HG03135 (cell line): ENCODE measurements at regions not wholly inside any gene's neighbourhood (a gene's known extent, or its start where the extent isn't known, plus 50 kb on each side); places are given as distances from the start of the nearest gene placed in this dataset.
"Not testable (repeated sequence)": the region's sequence is repeated elsewhere in the genome, so short reads cannot be mapped to it uniquely, and the experiment has no call there.

Experiments used
- ATAC-seq: cut with Tn5 transposase; IDR thresholded peaks from one replicate; pipeline ENCODE4 v1.9.1; 2021; ENCODE audit warnings: mild to moderate bottlenecking, moderate library complexity; ENCODE audit not compliant: unreplicated experiment

DNA sequence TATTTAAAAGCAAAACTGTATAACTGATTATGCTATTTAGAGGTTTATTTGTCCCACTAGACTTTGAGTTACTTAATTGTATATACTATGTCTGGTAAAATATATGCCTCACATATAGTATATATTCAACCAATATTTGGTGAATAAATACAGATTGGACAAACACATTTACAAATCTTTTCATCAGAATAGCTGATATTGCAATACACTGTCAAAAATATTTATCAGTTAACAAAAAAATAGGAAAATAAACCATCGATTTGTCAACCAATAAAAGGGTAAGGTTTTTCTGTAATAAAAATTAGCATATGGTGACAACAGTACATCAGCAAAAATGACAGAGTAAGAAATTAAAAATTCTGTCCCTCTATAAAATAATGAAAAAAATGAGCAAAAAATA lies 889.9 kb upstream of the INTU start:
- ATAC-seq, result no peak

GRCh38 chr4:126748736-126749135 lies 884.0 kb upstream of the INTU start:
- no peak for ATAC-seq

- no peak for ATAC-seq
Measured at GRCh38 chr4:126750723-126751122, 882.0 kb upstream of the INTU start.

DNA sequence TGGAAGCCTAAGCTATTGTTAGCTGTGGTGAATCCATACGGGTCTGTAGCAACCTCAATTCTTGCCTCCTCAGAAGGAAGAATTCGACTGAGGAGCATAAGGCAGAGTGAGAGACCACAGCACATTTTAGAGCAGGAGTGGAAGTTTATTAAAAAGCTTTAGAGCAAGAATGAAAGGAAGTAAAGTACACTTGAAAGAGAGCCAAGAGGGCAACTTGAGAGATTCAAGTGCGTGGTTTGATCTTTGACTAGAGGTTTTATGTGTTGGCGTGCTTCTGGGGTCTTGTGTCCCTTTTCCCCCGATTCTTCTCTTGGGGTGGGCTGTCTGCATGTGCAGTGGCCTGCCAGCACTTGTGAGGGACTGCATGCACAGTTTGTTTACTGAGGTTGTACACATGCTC lies 880.6 kb upstream of the INTU start:
- ATAC-seq, result no peak

DNA sequence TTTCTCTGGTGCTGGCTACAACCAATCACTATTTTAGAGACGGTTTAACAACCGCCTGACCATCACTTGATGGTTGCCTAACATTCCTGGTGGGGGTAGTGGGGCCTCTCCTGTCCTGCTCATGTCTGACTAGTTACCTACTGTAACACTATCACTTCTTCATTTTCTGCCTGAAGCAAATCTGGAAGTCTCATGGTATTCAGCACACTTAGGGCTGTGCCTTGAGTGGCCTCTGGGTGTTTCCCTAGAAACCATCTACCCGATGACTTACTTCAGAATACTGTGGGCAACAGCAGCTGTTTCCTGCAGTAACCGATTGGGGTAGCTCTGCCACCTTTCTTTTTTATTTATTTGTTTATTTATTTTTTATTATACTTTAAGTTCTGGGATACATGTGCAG lies 880.1 kb upstream of the INTU start:
- ATAC-seq, result no peak

DNA sequence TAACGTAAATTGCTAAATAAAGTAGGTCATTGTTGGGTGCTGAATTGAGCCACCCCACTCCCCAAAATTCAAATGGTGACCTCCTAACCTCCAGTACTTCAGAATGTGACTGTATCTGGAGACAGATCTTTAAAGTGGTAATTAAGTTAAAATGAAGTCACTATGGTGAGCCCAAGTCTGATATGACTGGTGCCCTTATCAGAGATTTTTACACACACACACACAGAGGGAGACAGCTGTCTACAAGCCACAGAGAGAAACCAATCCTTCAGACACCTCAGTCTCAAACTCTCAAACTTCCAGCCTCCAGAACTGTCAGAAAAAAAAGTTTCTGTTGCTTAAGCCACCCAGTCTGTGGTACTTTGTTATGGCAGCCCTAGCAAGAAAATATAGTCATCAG lies 879.2 kb upstream of the INTU start:
- no peak for ATAC-seq

GRCh38 chr4:126755506-126755905 lies 877.3 kb upstream of the INTU start:
- ATAC-seq, result no peak

DNA sequence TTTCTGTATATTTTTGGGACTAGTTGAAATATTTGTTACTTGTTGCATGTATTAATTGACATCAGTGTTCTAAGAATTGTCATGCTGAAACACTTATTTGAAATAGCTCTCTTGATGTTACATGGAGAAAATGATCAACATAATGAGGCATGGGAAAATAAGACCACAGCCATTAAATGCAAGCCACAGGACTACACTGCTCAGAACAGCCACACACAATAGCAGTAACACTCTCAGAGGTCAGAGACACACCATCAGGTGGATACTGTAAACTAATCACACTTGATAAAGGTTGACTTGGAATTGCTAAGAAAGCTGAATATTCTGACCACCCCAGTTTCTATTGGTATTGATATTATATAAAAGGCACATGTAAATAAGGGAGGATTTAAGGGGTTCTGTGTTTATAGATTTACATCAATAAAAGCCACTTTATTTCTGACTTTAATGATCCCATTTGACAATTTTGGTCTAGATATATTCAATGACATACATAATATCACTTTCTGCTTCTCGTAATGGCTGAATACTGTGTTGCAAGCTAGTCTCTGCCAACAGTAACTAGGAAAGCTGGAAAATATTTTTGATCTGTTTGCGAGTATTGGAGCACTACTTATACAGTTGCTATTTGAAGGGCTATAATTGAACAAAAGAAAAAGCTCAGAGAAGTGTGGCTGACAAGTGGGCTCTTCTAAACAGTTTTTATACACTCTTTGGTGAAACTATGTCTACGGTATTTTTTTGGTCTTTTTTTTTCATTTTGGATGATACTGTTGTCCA lies 876.5 kb upstream of the INTU start:
- no peak for ATAC-seq

- no peak for ATAC-seq
Measured at GRCh38 chr4:126757219-126757618, 875.5 kb upstream of the INTU start.

- no peak for ATAC-seq
Measured at GRCh38 chr4:126758493-126758892, 874.3 kb upstream of the INTU start.

GRCh38 chr4:126761947-126762662 lies 870.7 kb upstream of the INTU start:
- no peak for ATAC-seq

GRCh38 chr4:126762663-126763247 lies 870.0 kb upstream of the INTU start:
- no peak for ATAC-seq

GRCh38 chr4:126766241-126766640 lies 866.5 kb upstream of the INTU start:
- no peak for ATAC-seq

DNA sequence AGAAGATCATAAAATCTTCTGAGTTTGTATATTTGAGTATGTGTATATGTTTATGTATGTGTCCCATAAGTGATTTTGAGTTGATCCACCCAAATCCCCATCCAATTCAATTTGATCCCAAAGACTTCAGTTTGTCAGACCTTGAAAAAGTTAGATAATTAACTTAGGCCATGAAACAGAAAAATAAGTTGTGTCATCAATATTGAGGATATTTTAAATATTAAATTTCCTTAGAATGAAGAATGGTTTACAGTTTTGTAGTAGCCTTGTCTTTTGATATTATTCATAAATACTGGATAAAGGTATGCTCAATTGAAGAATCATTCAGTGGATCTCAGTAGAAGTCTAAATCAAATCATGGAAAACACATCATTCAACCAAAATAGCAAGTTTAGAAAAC lies 864.4 kb upstream of the INTU start:
- no peak for ATAC-seq

DNA sequence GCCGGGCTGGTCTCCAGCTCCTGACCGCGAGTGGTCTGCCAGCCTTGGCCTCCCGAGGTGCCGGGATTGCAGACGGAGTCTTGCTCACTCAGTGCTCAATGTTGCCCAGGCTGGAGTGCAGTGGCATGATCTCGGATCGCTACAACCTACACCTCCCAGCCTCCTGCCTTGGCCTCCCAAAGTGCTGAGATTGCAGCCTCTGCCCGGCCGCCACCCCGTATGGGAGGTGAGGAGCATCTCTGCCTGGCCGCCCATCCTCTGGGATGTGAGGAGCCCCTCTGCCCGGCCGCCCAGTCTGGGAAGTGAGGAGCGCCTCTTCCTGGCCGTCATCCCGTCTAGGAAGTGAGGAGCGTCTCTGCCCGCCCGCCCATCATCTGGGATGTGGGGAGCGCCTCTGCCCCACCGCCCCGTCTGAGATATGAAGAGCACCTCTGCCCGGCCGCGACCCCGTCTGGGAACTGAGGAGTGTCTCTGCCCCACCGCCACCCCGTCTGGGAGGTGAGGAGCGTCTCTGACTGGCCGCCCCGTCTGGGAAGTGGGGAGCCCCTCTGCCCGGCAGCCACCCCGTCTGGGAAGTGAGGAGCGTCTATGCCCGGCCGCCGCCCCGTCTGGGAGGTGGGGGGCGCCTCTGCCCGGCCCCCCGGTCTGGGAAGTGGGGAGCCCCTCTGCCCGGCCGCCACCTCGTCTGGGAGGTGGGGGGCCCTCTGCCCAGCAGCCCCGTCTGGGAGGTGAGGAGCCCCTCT lies 861.8 kb upstream of the INTU start:
- ATAC-seq, result not testable (repeated sequence)

DNA sequence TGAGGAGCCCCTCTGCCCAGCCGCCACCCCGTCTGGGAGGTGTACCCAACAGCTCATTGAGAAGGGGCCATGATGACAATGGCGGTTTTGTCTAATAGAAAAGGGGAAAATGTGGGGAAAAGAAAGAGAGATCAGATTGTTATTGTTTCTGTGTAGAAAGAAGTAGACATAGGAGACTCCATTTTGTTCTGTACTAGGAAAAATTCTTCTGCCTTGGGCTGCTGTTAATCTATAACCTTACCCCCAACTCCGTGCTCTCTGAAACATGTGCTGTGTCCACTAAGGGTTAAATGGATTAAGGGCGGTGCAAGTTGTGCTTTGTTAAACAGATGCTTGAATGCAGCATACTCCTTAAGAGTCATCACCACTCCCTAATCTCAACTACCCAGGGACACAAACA lies 861.1 kb upstream of the INTU start:
- not testable (repeated sequence) for ATAC-seq

GRCh38 chr4:126772662-126773061 lies 860.1 kb upstream of the INTU start:
- ATAC-seq, result no peak

GRCh38 chr4:126775485-126776106 lies 857.2 kb upstream of the INTU start:
- no peak for ATAC-seq

GRCh38 chr4:126776361-126776760 lies 856.4 kb upstream of the INTU start:
- no peak for ATAC-seq

GRCh38 chr4:126777649-126778048 lies 855.1 kb upstream of the INTU start:
- ATAC-seq, result no peak

- ATAC-seq, result no peak
Measured at GRCh38 chr4:126778348-126778747, 854.4 kb upstream of the INTU start.
